GM21423 (cell line): ENCODE measurements at regions not wholly inside any gene's neighbourhood (a gene's known extent, or its start where the extent isn't known, plus 50 kb on each side); places are given as distances from the start of the nearest gene placed in this dataset.

Experiments used
- ATAC-seq: cut with Tn5 transposase; IDR thresholded peaks from one replicate; pipeline ENCODE4 v1.9.1; 2021; ENCODE audit warnings: mild to moderate bottlenecking, moderate library complexity; ENCODE audit not compliant: unreplicated experiment

DNA sequence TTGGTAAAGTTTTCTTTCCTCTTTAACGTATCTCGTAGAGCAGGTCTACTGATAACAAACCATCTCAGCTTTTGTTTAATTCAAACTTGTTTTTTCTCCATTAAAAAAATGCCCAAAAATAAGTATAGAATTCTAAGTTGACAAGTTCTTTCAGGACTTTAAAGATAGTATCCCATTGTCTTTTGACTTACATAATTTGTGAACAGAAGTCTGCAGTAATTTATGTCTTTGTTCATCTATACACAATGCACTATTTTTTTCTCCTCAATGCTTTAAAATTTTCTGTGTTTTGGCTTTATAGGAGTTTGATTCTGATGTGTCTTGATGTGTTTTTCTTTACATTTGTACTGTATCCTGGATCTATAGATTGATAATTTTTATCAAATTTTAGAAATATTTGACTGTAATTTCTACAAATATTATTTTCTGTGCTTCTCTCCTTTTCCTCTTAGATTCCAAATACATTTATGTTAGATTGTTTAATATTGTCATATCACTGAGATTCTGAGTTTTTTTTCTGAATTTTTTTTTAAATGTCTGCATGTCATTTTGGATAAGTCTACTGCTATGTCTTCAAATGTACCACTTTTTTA lies 143.3 kb downstream of the FTCDNL1 start:
- ATAC-seq = no peak

DNA sequence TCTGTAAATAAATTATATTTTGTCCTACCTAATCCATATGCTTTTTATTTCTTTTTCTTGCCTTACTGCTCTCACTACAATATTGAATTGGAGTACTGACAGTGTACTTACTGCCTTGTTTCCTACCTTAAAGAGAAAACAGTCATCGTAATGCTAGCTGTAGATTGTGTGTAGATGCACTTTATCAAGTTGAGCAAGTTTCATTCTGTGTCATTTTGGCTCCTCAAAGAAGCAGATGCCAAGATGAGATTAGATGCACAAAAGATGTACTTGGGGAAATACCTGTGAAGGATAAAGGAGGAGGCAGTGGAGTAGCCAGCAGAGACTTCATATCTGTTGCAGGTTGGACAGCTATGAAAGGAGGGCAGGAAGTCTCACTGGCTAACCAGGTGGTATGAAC lies 145.5 kb downstream of the FTCDNL1 start:
- no peak for ATAC-seq

DNA sequence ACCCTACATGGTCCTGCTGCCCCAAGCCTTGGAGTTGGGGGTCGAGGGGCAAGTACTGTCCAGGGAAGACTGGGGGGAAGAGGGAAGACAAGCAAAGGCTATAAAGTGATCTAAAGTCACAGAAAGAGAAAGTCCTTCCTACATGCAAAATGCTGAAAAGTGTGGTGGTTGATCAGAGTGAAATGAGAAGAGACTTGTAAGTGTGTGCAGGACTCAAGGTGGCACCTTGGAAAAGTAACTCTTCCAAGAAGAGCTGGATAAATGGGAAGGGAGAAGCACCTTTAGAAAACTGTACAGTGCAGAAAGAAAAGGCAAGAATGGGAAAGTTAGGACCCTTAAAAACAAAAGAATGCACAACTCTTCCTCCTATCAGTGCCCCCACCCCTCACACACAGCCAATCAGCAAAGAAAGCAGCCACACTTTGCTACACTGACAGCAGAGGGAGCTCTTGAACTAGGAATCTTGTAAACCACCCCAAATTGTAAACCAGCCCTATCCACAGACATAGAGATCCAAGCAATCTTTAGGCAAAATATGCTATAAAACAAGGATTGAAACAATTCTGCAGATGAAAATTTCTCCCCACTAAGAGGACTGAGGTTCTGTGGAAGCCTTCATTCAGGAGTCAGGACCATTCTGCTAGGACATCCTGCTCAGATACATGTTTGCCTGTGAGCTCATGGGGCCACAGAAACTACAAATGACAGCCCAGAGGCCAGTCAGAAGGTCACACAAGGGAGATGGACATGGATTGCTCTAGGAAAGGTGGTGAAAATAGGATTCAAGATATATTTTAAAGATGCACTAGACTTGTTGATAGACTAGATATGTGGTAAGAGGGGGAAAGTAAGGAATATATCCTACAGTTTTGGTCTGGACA lies 146.4 kb downstream of the FTCDNL1 start:
- no peak for ATAC-seq

DNA sequence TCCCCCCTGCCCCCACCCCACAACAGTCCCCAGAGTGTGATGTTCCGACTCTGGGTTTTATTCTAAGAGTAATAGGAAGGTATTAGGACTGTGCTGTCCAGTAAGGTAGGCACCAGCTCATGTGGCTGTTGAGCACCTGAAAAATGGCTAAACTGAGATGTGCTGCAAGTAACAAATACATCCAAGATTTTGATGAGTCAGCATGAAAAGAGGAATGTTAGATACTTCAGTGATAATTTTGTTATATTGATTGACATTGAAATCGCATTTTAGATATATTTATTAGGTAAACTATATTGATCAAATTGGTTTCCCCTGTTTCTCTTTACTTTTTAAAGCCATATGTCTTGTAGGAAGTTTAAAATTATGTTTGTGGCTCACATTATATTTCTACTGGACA lies 147.8 kb downstream of the FTCDNL1 start:
- no peak for ATAC-seq

DNA sequence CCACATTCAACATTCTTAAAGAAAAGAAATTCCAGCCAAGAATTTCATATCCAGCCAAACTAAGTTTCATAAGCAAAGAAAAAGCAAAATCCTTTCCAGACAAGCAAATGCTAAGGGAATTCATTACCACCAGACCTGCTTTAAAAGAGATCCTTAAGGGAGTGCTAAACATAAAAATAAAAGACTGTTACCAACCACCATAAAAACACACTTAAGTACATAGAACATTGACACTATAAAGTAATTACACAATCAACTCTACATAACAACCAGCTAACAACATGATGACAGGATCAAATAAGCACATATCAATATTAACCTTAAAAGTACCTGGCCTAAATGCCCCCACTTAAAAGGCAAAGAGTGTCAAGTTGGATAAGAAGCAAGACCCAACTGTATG lies 153.5 kb downstream of the FTCDNL1 start:
- no peak for ATAC-seq

DNA sequence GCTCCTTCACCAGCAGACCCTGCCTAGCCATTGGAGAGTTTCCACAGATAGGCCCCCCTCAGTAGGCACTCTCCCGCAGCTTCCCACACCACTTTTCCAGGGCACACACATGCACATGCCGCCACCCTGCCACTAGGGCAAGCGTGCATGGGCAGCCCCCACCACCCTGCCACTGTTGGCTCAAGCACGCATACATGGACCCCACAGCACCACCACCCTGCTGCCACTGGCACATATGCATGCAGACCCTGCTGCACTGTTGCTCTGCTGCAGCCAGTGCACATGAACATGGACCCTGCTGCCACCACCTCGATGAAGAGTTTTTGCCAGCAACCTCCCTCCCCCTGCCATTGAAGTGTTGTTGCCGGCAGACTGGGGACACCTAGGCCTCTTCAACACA lies 154.9 kb downstream of the FTCDNL1 start:
- ATAC-seq = no peak

DNA sequence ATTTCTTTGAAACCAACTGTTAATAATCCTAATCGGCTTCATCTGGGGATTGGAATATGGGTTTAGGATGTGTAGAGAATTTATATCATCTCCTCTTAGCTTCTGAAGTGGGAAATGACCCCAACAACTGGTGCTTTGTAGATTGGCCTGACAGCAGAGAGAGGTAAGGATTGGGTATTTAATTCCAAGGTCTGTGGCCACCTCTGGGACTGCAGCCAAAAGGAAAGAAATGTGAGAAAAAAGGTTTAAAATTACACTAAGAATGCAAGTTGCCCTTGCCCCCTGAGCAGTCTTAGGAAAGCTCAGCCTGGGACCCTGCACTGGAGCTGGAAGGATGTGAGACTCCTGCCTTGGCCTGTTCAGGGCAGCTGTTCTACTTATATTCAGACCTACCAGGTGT lies 157.1 kb downstream of the FTCDNL1 start:
- ATAC-seq = no peak

DNA sequence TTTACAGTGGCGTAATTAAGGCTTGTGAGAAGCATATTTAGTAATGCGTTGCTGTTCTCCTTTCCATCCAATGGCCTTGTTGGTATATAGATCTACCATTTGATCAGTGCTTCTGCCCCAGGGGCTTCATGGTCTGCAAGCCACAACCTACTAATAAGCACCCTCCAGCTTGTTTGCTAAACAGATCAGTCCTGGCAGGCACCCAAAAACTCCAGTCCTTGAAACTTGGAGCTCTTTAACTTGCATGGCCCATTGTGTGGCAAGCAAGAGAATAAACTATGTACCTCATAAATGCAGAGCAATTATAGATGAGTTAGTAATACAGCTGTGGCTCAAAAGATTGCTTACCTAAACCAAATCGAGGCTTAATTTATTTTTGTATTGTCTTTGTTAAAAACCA lies 158.5 kb downstream of the FTCDNL1 start:
- no peak for ATAC-seq

DNA sequence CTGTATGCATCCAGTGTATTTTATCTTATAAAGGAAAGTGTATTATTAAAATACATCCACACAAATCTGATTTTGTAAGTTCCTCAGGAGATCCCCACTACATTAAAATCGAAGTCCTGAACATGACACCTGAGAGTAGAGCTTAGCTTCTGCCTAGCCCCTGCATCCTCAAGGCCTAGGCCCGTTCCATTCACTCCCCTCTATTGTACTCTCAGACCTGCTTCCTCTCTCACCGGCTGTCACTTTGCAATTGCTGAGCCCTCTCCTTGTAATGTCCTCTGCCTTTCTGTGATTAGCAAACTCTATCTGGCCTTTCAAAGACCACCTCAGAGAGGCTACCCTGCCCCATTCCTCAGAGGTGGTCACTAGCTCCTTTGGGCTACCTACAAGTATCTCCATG lies 160.8 kb downstream of the FTCDNL1 start:
- no peak for ATAC-seq

DNA sequence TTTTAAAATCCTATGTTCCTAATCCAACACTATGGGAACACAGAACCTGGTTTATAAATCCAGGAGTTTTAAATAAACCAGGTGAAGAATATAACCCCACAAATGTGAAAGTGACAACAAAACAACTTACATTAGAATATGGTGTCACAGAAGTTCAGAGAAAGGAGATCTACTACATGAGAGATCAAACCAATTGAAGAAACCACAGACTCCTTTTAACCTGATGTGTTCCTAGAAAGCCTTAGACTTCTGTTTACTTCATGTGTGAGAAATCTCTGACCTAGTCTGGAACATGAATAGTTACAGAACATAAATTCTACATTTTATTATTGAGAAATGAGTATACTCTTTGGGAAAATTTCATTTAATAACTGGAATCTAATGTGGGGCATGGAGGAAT lies 165.3 kb downstream of the FTCDNL1 start:
- no peak for ATAC-seq

DNA sequence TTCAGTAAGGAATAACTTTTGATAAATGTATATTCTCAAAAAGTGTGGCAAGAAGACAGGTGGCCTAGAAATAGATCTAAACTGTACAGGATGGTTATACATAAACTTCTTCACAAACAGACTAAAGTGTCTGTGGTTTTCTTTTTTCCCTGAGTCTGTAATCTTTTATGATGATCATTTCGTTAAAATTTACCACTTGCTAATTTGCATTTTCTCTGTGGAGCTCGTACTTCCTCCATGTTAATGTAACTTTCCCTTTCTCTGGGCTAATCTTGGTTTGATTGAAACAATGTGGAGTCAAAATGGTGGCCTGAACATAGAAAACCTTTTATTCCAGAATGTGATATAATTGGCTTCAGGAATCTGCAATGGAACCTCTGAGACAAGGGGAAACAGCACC lies 166.2 kb downstream of the FTCDNL1 start:
- peak; percentile 67 for ATAC-seq

DNA sequence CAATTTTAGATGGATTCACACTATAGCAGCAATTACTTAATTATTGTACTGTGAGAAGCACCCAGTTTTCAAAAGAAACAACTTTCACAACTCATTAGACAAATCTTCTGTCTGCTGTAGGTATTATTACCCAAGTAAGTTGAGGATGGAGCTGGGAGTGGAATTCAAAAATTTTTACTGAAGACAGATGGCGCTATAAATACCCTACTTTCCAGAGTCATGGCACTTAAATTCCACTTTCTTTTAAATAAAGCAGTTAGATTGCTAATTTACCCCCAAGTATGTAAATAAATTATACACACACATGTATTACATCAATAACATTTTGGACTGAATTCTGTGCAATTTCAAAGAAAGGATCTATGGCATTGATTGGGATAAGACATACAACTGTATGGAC lies 166.8 kb downstream of the FTCDNL1 start:
- ATAC-seq = no peak

DNA sequence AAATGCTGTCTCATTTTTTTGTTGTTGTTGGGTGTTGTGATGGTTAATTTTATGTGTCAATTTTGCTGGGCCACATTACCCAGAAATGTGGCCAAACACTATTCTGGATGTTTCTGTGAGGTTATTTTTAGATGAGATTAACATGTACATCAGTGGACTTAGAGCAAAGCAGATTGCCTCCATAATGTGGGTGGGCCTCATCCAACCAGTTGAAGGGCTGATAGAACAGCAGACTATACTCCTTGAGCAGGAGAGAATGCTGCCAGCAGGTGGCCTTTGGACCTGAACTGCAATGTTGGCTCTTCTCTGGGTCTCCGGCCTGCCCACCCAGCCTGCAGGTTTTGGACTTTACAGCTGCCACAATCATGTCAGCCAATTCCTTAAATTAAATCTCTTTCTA lies 169.0 kb downstream of the FTCDNL1 start:
- ATAC-seq = no peak

DNA sequence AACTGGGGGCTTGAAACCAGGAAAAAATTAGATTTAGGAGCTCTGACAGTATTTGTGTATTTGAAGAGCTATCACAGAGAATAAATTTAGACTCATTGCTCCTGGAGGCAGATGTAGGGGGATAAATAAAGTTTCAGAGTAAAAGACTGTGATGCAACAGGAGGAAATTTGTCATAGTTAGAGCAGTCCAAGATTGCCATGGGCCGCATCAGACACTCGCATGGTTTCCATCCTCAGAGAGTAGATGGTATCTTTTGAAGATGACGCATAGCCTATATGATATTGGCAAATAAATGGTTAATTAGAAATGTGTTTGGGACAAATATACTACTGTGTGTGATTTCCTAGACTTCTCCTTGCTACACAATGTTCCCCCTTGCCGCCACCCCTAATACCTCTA lies 170.5 kb downstream of the FTCDNL1 start:
- no peak for ATAC-seq

DNA sequence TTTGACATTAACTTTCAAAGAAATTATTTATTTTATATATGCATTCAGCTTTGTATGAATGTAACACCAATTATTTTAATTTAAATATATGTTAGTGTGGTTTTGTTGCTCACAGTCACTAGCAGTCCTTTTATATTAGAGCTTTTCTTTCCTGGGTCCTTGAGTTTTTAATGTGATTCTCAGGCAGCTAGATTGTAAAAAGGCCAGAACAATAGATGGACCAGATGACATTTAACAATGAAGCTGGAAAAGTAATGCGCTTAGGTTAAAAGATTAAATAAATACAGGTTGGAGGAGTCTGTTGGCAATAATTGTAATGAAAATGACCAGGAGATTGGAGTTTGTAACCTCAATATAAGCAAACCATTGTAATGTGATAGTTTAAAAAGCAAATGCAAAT lies 171.1 kb downstream of the FTCDNL1 start:
- ATAC-seq = no peak

DNA sequence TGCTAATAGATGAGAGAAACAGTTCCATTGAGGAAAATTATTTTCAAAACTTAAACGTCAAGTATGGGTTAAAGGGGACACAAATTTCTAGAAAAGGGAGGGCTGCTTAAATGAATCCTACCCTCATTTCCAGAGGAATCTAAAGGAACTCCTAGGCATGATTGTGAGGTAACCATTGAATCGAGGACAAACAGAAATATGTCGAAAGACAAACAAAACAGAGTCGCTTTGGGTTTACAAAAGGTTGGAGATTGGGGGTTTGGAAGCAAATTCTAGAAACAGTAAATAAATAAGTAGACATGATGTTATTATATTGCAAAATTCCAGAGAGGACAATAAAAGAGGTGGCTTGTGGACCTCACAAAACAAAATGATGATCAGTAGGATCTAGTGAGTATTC lies 173.1 kb downstream of the FTCDNL1 start:
- ATAC-seq = no peak

DNA sequence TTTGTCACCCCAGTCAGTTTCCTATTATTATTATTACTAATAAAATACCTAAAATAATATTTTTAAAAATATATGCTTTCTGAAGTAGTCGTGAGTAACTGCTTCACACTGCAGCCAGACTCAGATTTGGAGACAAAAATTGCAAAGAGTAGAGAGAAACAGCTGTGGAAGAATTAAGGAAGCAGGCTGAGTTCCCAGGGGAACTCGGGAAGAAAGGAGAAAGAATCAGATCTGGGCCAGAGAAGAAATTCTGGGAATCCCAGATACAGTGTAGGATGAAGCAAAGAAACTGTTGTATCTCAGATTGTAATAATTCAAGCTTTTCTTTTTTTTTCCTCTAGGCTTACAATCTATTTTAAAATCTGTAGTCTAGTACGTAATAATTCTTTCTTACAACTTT lies 182.3 kb downstream of the FTCDNL1 start:
- ATAC-seq = no peak

DNA sequence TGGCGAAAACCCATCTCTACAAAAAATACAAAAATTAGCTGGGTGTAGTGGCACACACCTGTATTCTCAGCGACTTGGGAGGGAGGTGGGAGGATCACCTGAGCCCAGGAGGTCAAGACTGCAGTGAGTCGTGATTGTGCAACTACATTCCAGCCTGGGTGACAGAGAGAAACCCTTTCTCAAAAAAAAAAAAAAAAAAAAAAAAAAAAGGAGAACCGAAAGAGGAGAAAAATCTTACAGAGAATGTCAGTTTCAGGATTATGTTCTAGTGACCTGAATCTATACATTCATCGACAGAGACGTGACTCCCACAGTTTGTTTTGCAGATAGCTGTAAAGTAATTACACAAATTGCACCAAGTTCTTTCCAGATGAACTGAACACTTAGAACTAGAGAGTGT lies 187.8 kb downstream of the FTCDNL1 start:
- peak; percentile 54 for ATAC-seq

DNA sequence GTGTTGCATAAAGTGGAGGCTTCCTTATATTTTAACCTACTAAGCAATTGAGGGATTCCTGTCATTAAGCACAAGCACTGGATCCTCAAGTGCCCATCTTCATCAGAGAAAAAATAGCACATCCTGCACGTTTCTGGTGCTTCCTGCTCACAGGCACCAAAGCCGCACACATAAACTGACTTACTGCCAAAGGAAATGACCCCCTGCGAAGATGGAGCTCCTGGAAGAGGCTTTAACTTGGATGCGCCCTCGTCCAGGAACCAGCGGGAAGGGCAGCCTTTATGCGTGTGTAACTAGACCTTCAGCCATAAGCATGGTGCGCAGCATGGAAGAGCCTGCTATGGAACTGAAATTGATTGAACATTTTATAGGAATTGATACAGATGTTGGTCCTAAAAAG lies 188.7 kb downstream of the FTCDNL1 start:
- ATAC-seq = no peak

DNA sequence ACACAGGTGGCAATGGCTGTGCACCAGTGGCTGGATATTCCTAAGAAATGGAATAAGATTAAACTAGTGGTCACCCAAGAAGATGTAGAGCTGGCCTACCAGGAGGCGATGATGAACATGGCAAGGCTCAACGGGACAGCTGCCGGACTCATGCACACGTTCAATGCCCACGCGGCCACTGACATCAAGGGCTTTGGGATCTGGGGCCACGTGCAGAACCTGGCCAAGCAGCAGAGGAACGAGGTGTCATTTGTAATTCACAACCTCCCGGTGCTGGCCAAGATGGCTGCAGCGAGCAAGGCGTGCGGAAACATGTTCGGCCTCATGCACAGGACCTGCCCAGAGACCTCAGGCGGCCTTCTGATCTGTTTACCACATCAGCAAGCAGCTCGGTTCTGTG lies 190.8 kb downstream of the FTCDNL1 start:
- ATAC-seq = no peak

DNA sequence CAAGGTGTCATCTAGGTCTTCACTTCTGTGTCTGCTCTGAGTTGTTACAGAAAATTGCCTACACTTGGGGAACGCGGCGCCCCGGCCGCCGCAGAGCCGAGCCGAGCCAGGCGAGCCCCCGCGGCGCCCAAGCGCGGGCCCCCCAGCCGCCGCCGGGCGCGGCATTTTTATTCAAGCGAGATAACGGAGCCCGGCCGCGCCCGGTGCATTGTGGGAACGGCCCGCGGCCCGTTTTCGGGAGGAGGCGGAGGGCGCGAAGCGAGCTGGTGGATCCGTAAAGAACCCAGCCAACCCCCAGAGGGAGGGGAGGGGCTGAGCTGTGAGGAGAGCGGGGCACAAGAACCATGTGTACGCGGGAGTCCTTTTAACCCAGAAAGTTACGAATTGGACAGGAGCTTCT lies 191.8 kb downstream of the FTCDNL1 start:
- ATAC-seq = peak; percentile 52

DNA sequence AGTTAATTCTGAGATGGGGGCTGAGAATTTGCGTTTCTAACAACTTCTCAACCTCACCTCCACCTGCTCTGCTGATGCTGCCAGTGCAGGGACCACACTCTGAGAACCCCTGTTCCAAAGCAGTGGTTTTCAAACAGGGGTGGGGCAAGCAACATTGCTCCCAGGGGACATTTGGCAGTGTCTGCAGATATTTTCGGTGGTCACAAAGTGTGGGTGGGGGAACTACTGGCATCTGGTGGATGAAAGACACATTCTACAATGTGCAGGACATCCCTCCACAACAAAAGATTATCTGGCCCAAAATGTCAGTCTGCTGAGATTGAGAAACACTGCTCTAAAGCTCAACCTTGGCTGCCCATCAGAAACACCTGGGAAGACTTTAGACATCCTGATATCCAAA lies 188.7 kb upstream of the SATB2 start:
- peak; percentile 84 for ATAC-seq

DNA sequence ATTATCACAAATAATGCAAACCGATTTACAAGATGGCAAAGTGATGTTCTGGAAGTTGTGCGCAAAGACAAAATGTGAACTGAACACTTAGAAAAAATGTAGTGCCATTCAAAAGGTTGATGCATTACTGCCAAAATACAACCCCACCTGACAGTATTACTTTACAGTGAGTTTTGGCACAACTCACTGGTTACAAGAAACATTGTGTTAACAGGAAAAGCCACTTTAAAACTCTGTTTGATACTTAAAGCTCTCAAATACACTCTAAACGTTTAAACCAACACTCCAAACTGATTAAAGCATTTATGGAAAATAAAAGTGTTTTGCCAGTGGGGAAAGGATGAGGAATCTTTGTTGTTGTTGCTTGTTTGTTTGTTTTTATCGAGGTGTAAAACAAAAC lies 173.4 kb upstream of the SATB2 start:
- ATAC-seq = no peak
